Karpas-422 (cell line): ENCODE measurements at regions not wholly inside any gene's neighbourhood (a gene's known extent, or its start where the extent isn't known, plus 50 kb on each side); places are given as distances from the start of the nearest gene placed in this dataset.

Experiments
- DNase-seq: peaks from one replicate; pipeline ENCODE4 v3.0.0-alpha.2; 2015
- H2AFZ ChIP-seq: fragments of 200-600 bp; sonication (generic); 2 replicates; pipeline ENCODE4 v1.6.1; 2014; ENCODE audit warnings: antibody characterized with exemption, low read length, mixed read lengths
- H3K27ac ChIP-seq: fragments of 200-600 bp; sonication (generic); 2 replicates; pipeline ENCODE4 v1.5.1; 2014; ENCODE audit warnings: mild to moderate bottlenecking, low read length, moderate library complexity
- H3K27me3 ChIP-seq: fragments of 200-600 bp; sonication (generic); 2 replicates; pipeline ENCODE4 v1.6.1; 2014; ENCODE audit warnings: low read length, mixed read lengths
- H3K36me3 ChIP-seq: fragments of 200-600 bp; sonication (generic); 2 replicates; pipeline ENCODE4 v1.6.1; 2014; ENCODE audit warnings: low read length, mixed read lengths; ENCODE audit not compliant: insufficient read depth
- H3K4me1 ChIP-seq: fragments of 200-600 bp; sonication (generic); 2 replicates; pipeline ENCODE4 v1.6.1; 2014; ENCODE audit warnings: mild to moderate bottlenecking, low read length, mixed read lengths
- H3K4me2 ChIP-seq: fragments of 200-600 bp; sonication (generic); 2 replicates; pipeline ENCODE4 v1.6.1; 2014; ENCODE audit warnings: low read length, low read depth, mild to moderate bottlenecking; ENCODE audit not compliant: poor library complexity, severe bottlenecking
- H3K4me3 ChIP-seq: fragments of 200-600 bp; sonication (generic); 2 replicates; pipeline ENCODE4 v1.5.1; 2014; ENCODE audit warnings: mild to moderate bottlenecking, antibody characterized with exemption, low read length, mixed read lengths
- H3K79me2 ChIP-seq: fragments of 200-600 bp; sonication (generic); 2 replicates; pipeline ENCODE4 v1.6.1; 2014; ENCODE audit warnings: mild to moderate bottlenecking, low read length, mixed read lengths
- H3K9ac ChIP-seq: fragments of 200-600 bp; sonication (generic); 2 replicates; pipeline ENCODE4 v1.6.0; 2014; ENCODE audit warnings: low read length
- H3K9me2 ChIP-seq: fragments of 200-600 bp; sonication (generic), shearing (Covaris generic); replicated peaks from 2 replicates; pipeline ENCODE4 v1.6.0; 2014; ENCODE audit warnings: mild to moderate bottlenecking, low read length, moderate library complexity; ENCODE audit not compliant: insufficient read depth
- H3K9me3 ChIP-seq: fragments of 300-700, 200-600 bp; sonication (generic); 2 replicates; pipeline ENCODE4 v1.6.1; 2014; ENCODE audit warnings: low read length, mixed read lengths
- H4K20me1 ChIP-seq: fragments of 200-600 bp; sonication (generic); 2 replicates; pipeline ENCODE4 v1.6.1; 2014; ENCODE audit warnings: mild to moderate bottlenecking, antibody characterized with exemption, low read length, low read depth; ENCODE audit not compliant: insufficient read depth

- no peak overlapping the region for H3K27ac ChIP-seq
- H3K9me2 ChIP-seq, result no peaks in the 10 kb centered on the region
- no peaks in the 10 kb centered on the region for H3K36me3 ChIP-seq
- no peaks in the 10 kb centered on the region for H4K20me1 ChIP-seq
- no peak overlapping the region for H3K4me3 ChIP-seq
- DNase-seq, result no peak
- no peak overlapping the region for H3K4me2 ChIP-seq
- H3K79me2 ChIP-seq, result no peaks in the 10 kb centered on the region
- H3K9ac ChIP-seq, result no peak overlapping the region
- H2AFZ ChIP-seq, result no peak overlapping the region
- no peaks in the 10 kb centered on the region for H3K4me1 ChIP-seq
- no peaks in the 10 kb centered on the region for H3K27me3 ChIP-seq
- H3K9me3 ChIP-seq, result no peaks in the 10 kb centered on the region
These were observed 330.9 kb upstream of the NOX3 start for GRCh38 chr6:155786528-155786927.

GRCh38 chr6:155782739-155783459 lies 327.3 kb upstream of the NOX3 start:
- Histone ChIP-seq H3K27ac (no peak overlapping the region), H3K4me3 (no peak overlapping the region), H3K4me2 (no peak overlapping the region), H3K27me3 (no peaks in the 10 kb centered on the region), H3K9ac (no peak overlapping the region), H3K79me2 (no peaks in the 10 kb centered on the region), H3K9me3 (no peaks in the 10 kb centered on the region), H3K36me3 (no peaks in the 10 kb centered on the region), H3K9me2 (no peaks in the 10 kb centered on the region), H4K20me1 (no peaks in the 10 kb centered on the region), H2AFZ (no peak overlapping the region), H3K4me1 (no peaks in the 10 kb centered on the region)
- DNase-seq, result no peak

- no peak overlapping the region for H3K4me2 ChIP-seq
- no peaks in the 10 kb centered on the region for H3K27me3 ChIP-seq
- H3K4me1 ChIP-seq, result no peaks in the 10 kb centered on the region
- H3K27ac ChIP-seq, result no peak overlapping the region
- no peak overlapping the region for H3K9ac ChIP-seq
- H4K20me1 ChIP-seq, result no peaks in the 10 kb centered on the region
- H3K9me2 ChIP-seq, result no peaks in the 10 kb centered on the region
- no peak overlapping the region for H3K4me3 ChIP-seq
- no peaks in the 10 kb centered on the region for H3K36me3 ChIP-seq
- DNase-seq, result no peak
- H3K9me3 ChIP-seq, result no peaks in the 10 kb centered on the region
- no peaks in the 10 kb centered on the region for H3K79me2 ChIP-seq
- no peak overlapping the region for H2AFZ ChIP-seq
These were observed 326.7 kb upstream of the NOX3 start for GRCh38 chr6:155782320-155782731.

GRCh38 chr6:155779456-155779855 lies 323.8 kb upstream of the NOX3 start:
- no peak overlapping the region for H2AFZ ChIP-seq
- DNase-seq, result no peak
- H3K4me3 ChIP-seq, result no peak overlapping the region
- no peaks in the 10 kb centered on the region for H3K9me3 ChIP-seq
- H3K79me2 ChIP-seq, result no peaks in the 10 kb centered on the region
- no peaks in the 10 kb centered on the region for H3K4me1 ChIP-seq
- no peaks in the 10 kb centered on the region for H3K36me3 ChIP-seq
- H3K9ac ChIP-seq, result no peak overlapping the region
- no peak overlapping the region for H3K4me2 ChIP-seq
- H4K20me1 ChIP-seq, result no peaks in the 10 kb centered on the region
- H3K27me3 ChIP-seq, result no peaks in the 10 kb centered on the region
- H3K27ac ChIP-seq, result no peak overlapping the region
- H3K9me2 ChIP-seq, result 0 out of 2 replicates have a peak, but pooled peaks cover 4% of the 10 kb centered on the region

GRCh38 chr6:155778336-155778735 lies 322.7 kb upstream of the NOX3 start:
- H3K79me2 ChIP-seq, result no peaks in the 10 kb centered on the region
- DNase-seq, result no peak
- H3K9me3 ChIP-seq, result no peaks in the 10 kb centered on the region
- H3K9me2 ChIP-seq, result 0 out of 2 replicates have a peak, but pooled peaks cover 4% of the 10 kb centered on the region
- H3K27ac ChIP-seq, result no peak overlapping the region
- no peak overlapping the region for H3K9ac ChIP-seq
- no peak overlapping the region for H3K4me2 ChIP-seq
- H3K4me1 ChIP-seq, result no peaks in the 10 kb centered on the region
- H4K20me1 ChIP-seq, result no peaks in the 10 kb centered on the region
- H2AFZ ChIP-seq, result no peak overlapping the region
- no peaks in the 10 kb centered on the region for H3K27me3 ChIP-seq
- H3K4me3 ChIP-seq, result no peak overlapping the region
- H3K36me3 ChIP-seq, result no peaks in the 10 kb centered on the region

GRCh38 chr6:155771822-155772221 lies 316.2 kb upstream of the NOX3 start:
- H3K9me3 ChIP-seq, result no peaks in the 10 kb centered on the region
- H4K20me1 ChIP-seq, result no peaks in the 10 kb centered on the region
- no peak overlapping the region for H3K4me2 ChIP-seq
- 0 out of 2 replicates have a peak, but pooled peaks cover 4% of the 10 kb centered on the region for H3K9me2 ChIP-seq
- no peaks in the 10 kb centered on the region for H3K4me1 ChIP-seq
- H3K27me3 ChIP-seq, result no peaks in the 10 kb centered on the region
- H3K9ac ChIP-seq, result no peak overlapping the region
- H3K36me3 ChIP-seq, result no peaks in the 10 kb centered on the region
- no peaks in the 10 kb centered on the region for H3K79me2 ChIP-seq
- DNase-seq, result no peak
- no peak overlapping the region for H2AFZ ChIP-seq
- no peak overlapping the region for H3K4me3 ChIP-seq
- no peak overlapping the region for H3K27ac ChIP-seq

- Histone ChIP-seq H4K20me1 (no peaks in the 10 kb centered on the region), H2AFZ (no peak overlapping the region), H3K9ac (no peak overlapping the region), H3K9me3 (no peaks in the 10 kb centered on the region), H3K4me3 (no peak overlapping the region), H3K79me2 (no peaks in the 10 kb centered on the region), H3K27ac (no peak overlapping the region), H3K4me2 (no peak overlapping the region), H3K27me3 (no peaks in the 10 kb centered on the region), H3K36me3 (no peaks in the 10 kb centered on the region), H3K9me2 (0 out of 2 replicates have a peak, but pooled peaks cover 4% of the 10 kb centered on the region), H3K4me1 (no peaks in the 10 kb centered on the region)
- DNase-seq, result no peak
These were observed 315.2 kb upstream of the NOX3 start for GRCh38 chr6:155770856-155771255.

- Histone ChIP-seq H3K9me2 (no peaks in the 10 kb centered on the region), H3K9me3 (no peaks in the 10 kb centered on the region), H3K27ac (no peak overlapping the region), H2AFZ (no peak overlapping the region), H3K4me1 (no peaks in the 10 kb centered on the region), H3K4me3 (no peak overlapping the region), H4K20me1 (no peaks in the 10 kb centered on the region), H3K9ac (no peak overlapping the region), H3K27me3 (no peaks in the 10 kb centered on the region), H3K36me3 (no peaks in the 10 kb centered on the region), H3K79me2 (no peaks in the 10 kb centered on the region), H3K4me2 (no peak overlapping the region)
- peak; percentile 21 for DNase-seq
These were observed 314.7 kb upstream of the NOX3 start for GRCh38 chr6:155770313-155770712.
